Occipital lobe (tissue), 1 donor: ENCODE measurements at regions not wholly inside any gene's neighbourhood (a gene's known extent, or its start where the extent isn't known, plus 50 kb on each side); places are given as distances from the start of the nearest gene placed in this dataset.
A peak's percentile ranks its signal among the peaks of the same experiment; 100 is the strongest.

Experiments used
- DNase-seq: peaks from one replicate; lab custom pipeline; 2025; lab: John Stamatoyannopoulos, UW

GRCh38 chr17:71989117-71989516 lies 131.7 kb upstream of the SOX9 start:
- no peak for DNase-seq

DNA sequence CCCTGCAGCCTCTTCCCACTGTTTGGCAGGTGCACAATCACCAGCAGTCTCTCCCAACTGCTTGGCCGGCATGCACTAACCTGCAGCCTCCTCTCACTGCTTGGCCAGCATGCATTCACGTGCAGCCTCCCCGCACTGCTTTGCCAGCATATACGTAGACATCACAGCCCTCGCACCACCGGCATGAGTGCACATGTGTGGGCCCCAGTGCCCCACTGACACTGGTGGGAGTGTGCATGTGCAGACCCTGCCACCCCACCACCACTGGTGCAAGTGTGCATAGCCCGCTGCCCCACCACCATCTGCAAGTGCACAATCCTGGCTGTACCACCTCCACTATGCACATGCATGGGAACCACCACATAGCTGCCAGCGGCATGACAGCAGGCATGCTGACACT lies 127.5 kb upstream of the SOX9 start:
- DNase-seq = no peak

DNA sequence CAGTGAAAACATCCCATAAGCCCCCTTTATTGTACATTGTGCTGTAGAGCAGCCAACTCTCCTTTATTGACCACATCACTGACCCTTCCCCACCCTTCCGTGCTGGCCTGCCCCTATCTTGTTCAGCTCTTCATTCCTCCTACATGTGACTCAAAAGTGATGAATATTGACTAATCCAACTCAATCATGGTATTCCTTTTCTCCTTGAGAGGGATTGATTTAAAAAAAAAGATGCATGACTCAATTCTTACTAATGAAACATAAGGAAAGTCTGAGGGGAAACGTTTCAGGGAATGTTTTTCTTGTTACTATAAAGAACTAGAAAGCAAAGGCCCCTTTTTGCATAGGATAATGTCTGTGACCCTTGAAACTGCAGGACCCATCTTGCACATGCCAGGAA lies 125.2 kb upstream of the SOX9 start:
- DNase-seq = no peak

DNA sequence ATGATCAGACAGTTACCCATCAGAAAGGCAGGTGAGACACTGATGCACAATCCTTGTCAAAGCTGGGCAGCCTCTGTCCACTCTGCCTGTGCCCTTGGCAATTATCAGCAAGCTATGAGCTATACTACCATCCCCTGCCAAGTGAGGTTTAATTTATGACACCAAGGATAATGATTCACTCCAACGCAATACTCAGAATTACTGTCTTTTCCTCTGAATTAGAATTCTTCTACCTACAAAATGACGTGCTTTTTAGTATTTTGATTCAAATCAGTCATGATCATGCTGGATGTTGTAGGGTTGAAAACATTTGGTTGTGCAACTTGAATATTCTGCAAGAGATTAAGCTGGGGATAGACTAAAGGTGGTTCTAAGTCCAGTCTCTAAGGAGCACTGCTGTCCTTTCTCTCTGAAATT lies 116.8 kb upstream of the SOX9 start:
- no peak for DNase-seq

DNA sequence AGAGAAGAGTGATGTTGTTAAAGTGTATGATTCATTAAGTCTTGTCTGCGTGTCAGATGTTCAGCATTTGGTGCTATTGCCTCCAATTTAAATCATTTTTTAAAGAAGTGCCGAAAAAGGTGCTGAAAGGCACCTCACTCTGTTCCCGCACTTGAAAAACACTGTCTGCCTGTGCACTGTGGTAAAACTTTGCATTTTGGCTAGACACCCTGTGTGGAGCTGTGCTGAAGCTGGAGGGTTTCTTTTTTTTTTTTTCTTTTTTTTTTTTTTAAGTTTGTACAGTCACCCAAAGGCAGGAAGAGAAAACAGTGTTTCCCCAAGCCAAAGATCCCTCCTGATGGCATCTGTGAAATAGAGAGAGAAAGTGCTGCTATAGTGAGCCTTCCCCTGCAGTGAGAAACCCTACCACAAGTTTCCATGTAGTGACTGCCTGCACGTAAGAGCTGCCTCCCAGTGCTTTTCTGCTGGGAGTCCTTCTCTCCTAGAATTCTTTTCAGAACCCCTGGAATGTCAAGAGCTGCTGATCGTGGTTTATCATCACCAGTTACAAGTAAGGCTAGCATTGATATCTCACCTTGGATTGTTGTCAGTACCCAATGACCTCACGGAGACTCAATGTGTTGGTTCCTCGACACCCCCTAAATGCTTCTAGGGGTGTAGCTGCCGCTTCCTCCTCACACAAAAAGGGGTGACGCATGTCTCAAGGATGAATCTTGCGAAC lies 116.0 kb upstream of the SOX9 start:
- DNase-seq = no peak

DNA sequence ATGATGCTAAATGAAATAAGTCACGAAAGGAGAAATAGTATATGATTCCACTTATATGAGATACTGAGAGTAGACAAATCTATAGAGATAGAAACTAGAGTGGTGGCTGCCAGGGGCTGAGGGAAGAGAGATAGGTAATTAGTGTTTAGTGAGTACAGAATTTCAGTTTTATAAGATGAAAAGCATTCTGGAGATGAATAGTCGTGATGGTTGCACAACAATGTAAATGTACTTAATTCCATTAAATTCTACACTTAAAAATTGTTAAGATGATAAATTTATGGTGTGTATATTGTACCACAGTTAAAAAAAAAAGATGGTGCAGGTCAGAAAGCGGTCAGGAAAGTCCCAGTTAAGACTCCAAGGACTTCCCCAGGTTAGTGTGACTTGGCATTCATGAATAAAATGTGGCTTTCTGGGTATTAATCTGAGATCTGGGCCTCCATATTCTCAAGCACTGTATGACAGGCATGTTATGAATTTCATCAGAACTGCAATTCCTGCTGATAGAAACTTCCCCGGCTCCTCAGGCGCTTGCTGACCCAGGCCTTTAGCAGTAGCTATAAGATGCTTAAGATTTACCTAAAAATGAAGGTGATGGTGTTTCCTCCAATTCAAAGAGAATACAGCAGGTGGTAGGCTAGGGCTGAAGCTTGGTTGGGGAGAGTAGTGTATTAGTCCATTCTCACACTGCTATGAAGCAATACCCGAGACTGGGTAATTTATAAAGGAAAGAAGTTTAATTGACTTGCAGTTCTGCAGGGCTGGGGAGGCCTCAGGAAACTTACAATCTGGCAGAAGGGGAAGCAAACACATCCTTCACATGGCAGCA lies 115.3 kb upstream of the SOX9 start:
- no peak for DNase-seq

GRCh38 chr17:72008236-72008876 lies 112.5 kb upstream of the SOX9 start:
- DNase-seq = no peak

- DNase-seq = no peak
These were observed 109.3 kb upstream of the SOX9 start for GRCh38 chr17:72011561-72011960.

- DNase-seq = no peak
These were observed 99.3 kb upstream of the SOX9 start for GRCh38 chr17:72021417-72022041.

GRCh38 chr17:72022328-72023275 lies 98.2 kb upstream of the SOX9 start:
- DNase-seq = no peak

- no peak for DNase-seq
These were observed 96.4 kb upstream of the SOX9 start for GRCh38 chr17:72024457-72024856.

DNA sequence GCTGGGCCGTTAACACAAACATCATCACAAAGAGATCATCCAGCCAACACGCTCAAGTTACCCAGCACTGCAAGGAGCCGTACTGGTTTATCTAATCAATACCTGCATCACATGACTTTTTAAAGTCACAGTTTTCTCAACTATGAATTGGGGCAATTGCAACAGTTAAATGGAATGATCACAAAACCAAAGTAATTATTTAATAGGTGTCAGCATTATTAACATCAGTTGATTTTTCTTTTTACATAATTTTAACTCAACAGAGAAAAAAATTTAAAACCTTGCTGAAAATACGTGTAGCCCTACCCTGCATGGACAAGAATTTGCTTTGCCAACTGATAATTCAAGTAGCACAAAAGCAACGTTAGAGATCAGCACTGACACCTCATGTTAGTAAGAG lies 95.7 kb upstream of the SOX9 start:
- no peak for DNase-seq

GRCh38 chr17:72030067-72030899 lies 90.5 kb upstream of the SOX9 start:
- peak; percentile 37 for DNase-seq

DNA sequence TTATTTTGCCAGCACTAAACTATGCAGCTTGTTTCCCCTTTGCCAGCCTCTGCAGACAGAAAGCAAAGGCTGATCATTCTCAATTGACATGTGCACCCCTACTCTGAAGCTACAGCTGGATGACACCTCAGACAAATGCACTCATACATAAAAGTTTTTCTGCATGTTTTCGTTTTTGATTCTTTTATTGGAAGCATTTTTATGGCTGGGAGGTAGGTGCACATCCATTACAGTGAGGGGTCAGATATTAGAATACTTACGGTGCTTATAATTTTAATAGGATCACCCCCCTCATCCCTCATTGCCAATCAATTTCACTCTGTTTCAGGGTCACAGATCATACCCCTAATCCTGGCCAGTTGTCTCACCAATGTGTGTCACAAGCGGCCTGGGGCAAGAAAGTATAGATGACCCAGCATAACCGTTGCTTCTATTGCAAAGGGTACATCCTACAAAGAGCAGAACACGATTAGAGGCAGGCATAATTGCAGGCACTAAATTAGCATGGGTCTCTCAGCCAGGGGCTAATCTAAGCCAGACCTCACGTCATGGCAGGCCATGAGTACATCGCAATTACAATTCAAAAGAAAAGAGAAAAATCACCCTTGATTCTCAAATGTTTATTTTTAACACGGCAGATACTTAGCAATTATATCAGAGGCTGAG lies 89.5 kb upstream of the SOX9 start:
- no peak for DNase-seq

- DNase-seq = no peak
These were observed 87.5 kb upstream of the SOX9 start for GRCh38 chr17:72033334-72033733.

DNA sequence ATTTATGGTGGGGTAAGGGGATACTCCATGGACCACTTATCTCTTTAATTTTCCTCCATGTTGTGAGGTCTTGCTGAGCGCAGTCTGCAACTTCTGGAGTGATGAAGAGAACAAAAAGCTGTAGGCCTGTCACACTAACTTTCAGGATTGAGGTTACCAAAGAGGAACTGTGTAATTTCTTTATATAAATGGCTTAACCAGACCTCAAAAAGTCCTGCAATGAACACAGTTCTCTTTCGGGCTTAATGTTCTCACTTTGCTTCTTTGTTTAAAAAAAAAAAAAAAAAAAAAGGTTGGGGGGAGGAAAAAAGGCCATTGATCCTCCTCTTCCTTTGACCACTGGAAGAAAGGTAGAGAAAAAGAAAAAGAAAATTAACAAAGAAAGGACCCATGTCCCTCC lies 86.8 kb upstream of the SOX9 start:
- no peak for DNase-seq

- DNase-seq = no peak
These were observed 82.4 kb upstream of the SOX9 start for GRCh38 chr17:72038427-72038826.

- DNase-seq = no peak
These were observed 81.3 kb upstream of the SOX9 start for GRCh38 chr17:72039490-72039889.

GRCh38 chr17:72046178-72046577 lies 74.6 kb upstream of the SOX9 start:
- DNase-seq = no peak
